IMR-90 (cell line): ENCODE measurements at regions not wholly inside any gene's neighbourhood (a gene's known extent, or its start where the extent isn't known, plus 50 kb on each side); places are given as distances from the start of the nearest gene placed in this dataset.

Source experiments
- ATAC-seq: fragments of 200-7000 bp; cut with Tn5 transposase; 2 replicates; pipeline ENCODE4 v1.9.1; 2020; ENCODE audit warnings: low read depth, mild to moderate bottlenecking, moderate library complexity
- BruUV-seq: library from RNA; stranded (reverse); fragments of 400-500 nt; replicated peaks from 2 replicates; lab custom pipeline; 2021; lab: Mats Ljungman, UMichigan
- CTCF ChIA-PET: fragments of 300-600 bp; formaldehyde crosslinking; extraction: SDS; loops from one replicate; lab custom pipeline; 2021; ENCODE audit warnings: antibody characterized with exemption; lab: Yijun Ruan, JAX
- POLR2A ChIA-PET: fragments of 300-600 bp; sonication (Branson Sonifier 250); formaldehyde crosslinking; loops from one replicate; lab custom pipeline; 2022; ENCODE audit warnings: antibody characterized with exemption; ENCODE audit not compliant: unreplicated experiment; lab: Charles Lee
- DNase-seq: peaks from one replicate; pipeline ENCODE4 v3.0.0; 2013
- H2AFZ ChIP-seq: replicated peaks from 2 replicates; pipeline ENCODE3; 2013; ENCODE audit warnings: low read length, mild to moderate bottlenecking; ENCODE audit not compliant: poor library complexity
- H2AK5ac ChIP-seq: 2 replicates; pipeline ENCODE4 v1.6.1; 2013; ENCODE audit warnings: low read depth, low read length, inconsistent platforms
- H2AK9ac ChIP-seq: replicated peaks from 2 replicates; pipeline ENCODE3; 2013; ENCODE audit warnings: mild to moderate bottlenecking, low read depth, low read length, moderate library complexity; ENCODE audit not compliant: poor library complexity
- H2BK120ac ChIP-seq: 2 replicates; pipeline ENCODE4 v1.6.1; 2013; ENCODE audit warnings: low read depth, low read length, inconsistent platforms
- H2BK15ac ChIP-seq: 3 replicates; pipeline ENCODE4 v1.6.1; 2013; ENCODE audit warnings: low read depth, low read length, inconsistent platforms
- H2BK20ac ChIP-seq: 2 replicates; pipeline ENCODE4 v1.6.1; 2013; ENCODE audit warnings: low read depth, mild to moderate bottlenecking, inconsistent platforms, low read length, moderate library complexity
- H2BK5ac ChIP-seq: 2 replicates; pipeline ENCODE4 v1.6.1; 2013; ENCODE audit warnings: mild to moderate bottlenecking, low read depth, low read length, inconsistent platforms; ENCODE audit not compliant: poor library complexity, severe bottlenecking
- H3K14ac ChIP-seq: replicated peaks from 2 replicates; pipeline ENCODE4 v1.6.1; 2013; ENCODE audit warnings: low read depth, low read length, inconsistent platforms
- H3K18ac ChIP-seq: 2 replicates; pipeline ENCODE4 v1.6.1; 2013; ENCODE audit warnings: low read depth, low read length, control low read depth
- H3K23ac ChIP-seq: 2 replicates; pipeline ENCODE4 v1.6.1; 2013; ENCODE audit warnings: low read depth, low read length, inconsistent platforms
- H3K27ac ChIP-seq: 2 replicates; pipeline ENCODE4 v1.5.1; 2013; ENCODE audit warnings: mild to moderate bottlenecking, control low read depth, low read length; ENCODE audit not compliant: insufficient read depth
- H3K27me3 ChIP-seq: 2 replicates; pipeline ENCODE4 v1.6.1; 2013; ENCODE audit warnings: low read length; ENCODE audit not compliant: control insufficient read depth, insufficient read depth
- H3K36me3 ChIP-seq: 2 replicates; pipeline ENCODE4 v1.6.1; 2013; ENCODE audit warnings: low read length, mixed read lengths; ENCODE audit not compliant: control insufficient read depth, insufficient read depth
- H3K4ac ChIP-seq: 2 replicates; pipeline ENCODE4 v1.6.1; 2013; ENCODE audit warnings: low read depth, low read length, inconsistent platforms
- H3K4me1 ChIP-seq: 2 replicates; pipeline ENCODE4 v1.6.1; 2013; ENCODE audit warnings: low read length, mixed read lengths; ENCODE audit not compliant: control insufficient read depth, insufficient read depth
- H3K4me2 ChIP-seq: 2 replicates; pipeline ENCODE4 v1.6.1; 2013; ENCODE audit warnings: low read depth, mild to moderate bottlenecking, control low read depth, low read length, moderate library complexity
- H3K4me3 ChIP-seq: 2 replicates; pipeline ENCODE4 v1.5.1; 2013; ENCODE audit warnings: low read depth, mild to moderate bottlenecking, control low read depth, low read length, moderate library complexity; ENCODE audit not compliant: insufficient read depth
- H3K56ac ChIP-seq: 2 replicates; pipeline ENCODE4 v1.6.1; 2013; ENCODE audit warnings: low read length, inconsistent platforms; ENCODE audit not compliant: insufficient read depth; ENCODE audit errors: extremely low read depth
- H3K79me1 ChIP-seq, 2 experiments: 2 replicates each; pipeline ENCODE4 v1.6.1; 2013; ENCODE audit warnings: low read length in 2 of 2, inconsistent platforms in 1 of 2, low read depth in 1 of 2
- H3K9ac ChIP-seq: 2 replicates; pipeline ENCODE4 v1.6.1; 2013; ENCODE audit warnings: low read depth, low read length, control low read depth
- H3K9me1 ChIP-seq: 2 replicates; pipeline ENCODE4 v1.6.1; 2013; ENCODE audit warnings: low read length, inconsistent platforms; ENCODE audit not compliant: insufficient read depth
- H3K9me3 ChIP-seq: 2 replicates; pipeline ENCODE4 v1.6.1; 2013; ENCODE audit warnings: low read length; ENCODE audit not compliant: control insufficient read depth, insufficient read depth
- H4K20me1 ChIP-seq: 2 replicates; pipeline ENCODE4 v1.6.1; 2013; ENCODE audit warnings: low read length, inconsistent platforms; ENCODE audit not compliant: insufficient read depth
- H4K5ac ChIP-seq: 2 replicates; pipeline ENCODE4 v1.6.1; 2013; ENCODE audit warnings: mild to moderate bottlenecking, low read depth, low read length, control low read depth
- H4K8ac ChIP-seq, 2 experiments: 2 replicates each; pipeline ENCODE4 v1.6.1; 2013; ENCODE audit warnings: low read depth in 2 of 2, low read length in 2 of 2, control low read depth in 1 of 2, inconsistent platforms in 1 of 2
- H4K91ac ChIP-seq: 2 replicates; pipeline ENCODE4 v1.6.1; 2013; ENCODE audit warnings: low read depth, low read length, inconsistent platforms; ENCODE audit not compliant: insufficient read depth
- BHLHE40 ChIP-seq: fragments of 150-350 bp; IDR thresholded peaks from 2 replicates; pipeline ENCODE4 v1.6.1; 2016; ENCODE audit warnings: mild to moderate bottlenecking, low read depth, low read length
- CHD1 ChIP-seq: IDR thresholded peaks from 2 replicates; pipeline ENCODE4 v1.6.1; 2012; ENCODE audit warnings: low read depth, low read length, improper control_type of control experiment
- MAZ ChIP-seq: IDR thresholded peaks from 2 replicates; pipeline ENCODE4 v1.6.1; 2012; ENCODE audit warnings: low read depth, mild to moderate bottlenecking, low read length, improper control_type of control experiment, moderate library complexity, borderline replicate concordance
- MXI1 ChIP-seq: IDR thresholded peaks from 2 replicates; pipeline ENCODE4 v1.6.1; 2012; ENCODE audit warnings: low read depth, mild to moderate bottlenecking, low read length, moderate library complexity, borderline replicate concordance
- POLR2A ChIP-seq: IDR thresholded peaks from 2 replicates; pipeline ENCODE4 v1.6.1; 2012; ENCODE audit warnings: mild to moderate bottlenecking, low read depth, low read length
- RAD21 ChIP-seq: IDR thresholded peaks from 2 replicates; pipeline ENCODE4 v1.6.1; 2012; ENCODE audit warnings: low read length, improper control_type of control experiment
- RCOR1 ChIP-seq: IDR thresholded peaks from 2 replicates; pipeline ENCODE4 v1.6.1; 2012; ENCODE audit warnings: mild to moderate bottlenecking, low read length, improper control_type of control experiment; ENCODE audit not compliant: insufficient replicate concordance
- RFX5 ChIP-seq: IDR thresholded peaks from 2 replicates; pipeline ENCODE4 v1.8.0; 2012; ENCODE audit warnings: low read depth, mild to moderate bottlenecking, low read length, moderate library complexity
- SMC3 ChIP-seq: fragments of 150-350 bp; IDR thresholded peaks from 2 replicates; pipeline ENCODE4 v1.6.1; 2016; ENCODE audit warnings: low read depth, mild to moderate bottlenecking, antibody characterized with exemption, low read length, moderate library complexity
- WGBS, 2 experiments: methylation state at CpG; one replicate each; pipeline versions ENCODE4 v1.1.5 to v1.1.7; 2013; ENCODE audit warnings: missing lambda C conversion rate in 2 of 2; ENCODE audit not compliant: insufficient read length in 1 of 2; ENCODE audit errors: extremely low coverage in 2 of 2; 5-methylcytosine and 5-hydroxymethylcytosine counted together
- dilution Hi-C: fragments of 300-500 bp; cut with HindIII; formaldehyde crosslinking; loops from one replicate; pipeline ENCODE4 v1.14.3; 2018; ENCODE audit warnings: low sequenced_read_pairs; ENCODE audit not compliant: unreplicated experiment
- in situ Hi-C: fragments of 300-500 bp; cut with MboI; formaldehyde crosslinking; loops from 3 replicates; pipeline ENCODE4 v1.14.3; 2019; ENCODE audit warnings: low sequenced_read_pairs, inconsistent platforms, mixed read lengths
- intact Hi-C: fragments of 100-400 bp; cut with micrococcal nuclease; formaldehyde crosslinking; loops from 2 replicates; pipeline ENCODE4 v1.10.0; 2022
- TF ChIP-seq, protein P1 (sequence below): fragments of 150-350 bp; IDR thresholded peaks from 2 replicates; pipeline ENCODE4 v1.6.1; 2016; ENCODE audit warnings: low read depth, mild to moderate bottlenecking, low read length, moderate library complexity, borderline replicate concordance

DNA sequence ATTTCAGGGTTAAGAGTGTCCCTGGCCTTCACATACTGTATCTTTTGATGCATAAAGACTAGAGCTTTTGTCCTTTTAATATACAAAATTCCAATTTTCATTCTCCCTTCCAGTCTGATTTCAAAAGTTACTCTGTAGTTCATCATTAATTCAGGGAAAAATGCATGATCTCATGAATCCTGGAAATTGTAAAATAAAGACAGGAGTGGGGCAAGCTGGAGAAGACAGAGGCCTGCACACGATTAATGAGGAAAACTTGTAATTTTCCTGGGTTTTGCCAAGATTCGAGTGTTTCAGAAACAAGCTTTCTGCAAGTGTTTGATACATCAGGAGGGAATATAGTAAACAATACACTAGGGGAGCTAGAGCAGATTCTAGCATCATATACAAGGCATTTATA lies 947.9 kb downstream of the FAT4 start:
- TF ChIP-seq SMC3, result no peak
- no peak for TF ChIP-seq RAD21
- no peak for TF ChIP-seq MAZ
- TF ChIP-seq, protein P1, sequence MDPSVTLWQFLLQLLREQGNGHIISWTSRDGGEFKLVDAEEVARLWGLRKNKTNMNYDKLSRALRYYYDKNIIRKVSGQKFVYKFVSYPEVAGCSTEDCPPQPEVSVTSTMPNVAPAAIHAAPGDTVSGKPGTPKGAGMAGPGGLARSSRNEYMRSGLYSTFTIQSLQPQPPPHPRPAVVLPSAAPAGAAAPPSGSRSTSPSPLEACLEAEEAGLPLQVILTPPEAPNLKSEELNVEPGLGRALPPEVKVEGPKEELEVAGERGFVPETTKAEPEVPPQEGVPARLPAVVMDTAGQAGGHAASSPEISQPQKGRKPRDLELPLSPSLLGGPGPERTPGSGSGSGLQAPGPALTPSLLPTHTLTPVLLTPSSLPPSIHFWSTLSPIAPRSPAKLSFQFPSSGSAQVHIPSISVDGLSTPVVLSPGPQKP, result no peak
- TF ChIP-seq RCOR1, result no peak
- no peak for TF ChIP-seq BHLHE40
- TF ChIP-seq POLR2A, result no peak
- TF ChIP-seq MXI1, result no peak
- TF ChIP-seq RFX5, result no peak
- TF ChIP-seq CHD1, result no peak
- POLR2A ChIA-PET, result no interaction called here
- H2BK15ac ChIP-seq, result no peak overlapping the region
- DNase-seq, result no peak
- no peak overlapping the region for H4K8ac ChIP-seq
- no peak overlapping the region for H2BK120ac ChIP-seq
- H2BK20ac ChIP-seq, result no peak overlapping the region
- H2AFZ ChIP-seq, result no peak overlapping the region
- no peaks in the 10 kb centered on the region for H3K9me3 ChIP-seq
- intact Hi-C loops, result no loop called here
- H4K91ac ChIP-seq, result no peak overlapping the region
- dilution Hi-C loops, result no loop called here
- H3K9me1 ChIP-seq, result no peaks in the 10 kb centered on the region
- H3K9ac ChIP-seq, result no peak overlapping the region
- H3K36me3 ChIP-seq, result no peaks in the 10 kb centered on the region
- H3K79me1 ChIP-seq, result no peaks in the 10 kb centered on the region
- WGBS, 2 experiments, result no CpG with 5 or more reads among the region's 2 CpGs
- H3K4ac ChIP-seq, result no peak overlapping the region
- H3K4me3 ChIP-seq, result no peak overlapping the region
- H3K14ac ChIP-seq, result no peak overlapping the region
- CTCF ChIA-PET, result interaction anchor here (0.6 kb wide), 2 partner anchors 337 to 796 kb away, joined by 3 read pairs; no protein-coding TSS in a partner anchor
- BruUV-seq, result no TSS peak
- no peak overlapping the region for H3K18ac ChIP-seq
- no peak overlapping the region for H2BK5ac ChIP-seq
- no peak overlapping the region for H3K56ac ChIP-seq
- H4K20me1 ChIP-seq, result no peaks in the 10 kb centered on the region
- H3K27me3 ChIP-seq, result no peaks in the 10 kb centered on the region
- no peaks in the 10 kb centered on the region for H3K4me1 ChIP-seq
- H3K27ac ChIP-seq, result no peak overlapping the region
- in situ Hi-C loops, result no loop called here
- no peak overlapping the region for H3K23ac ChIP-seq
- no peak for ATAC-seq
- no peak overlapping the region for H2AK9ac ChIP-seq
- H3K4me2 ChIP-seq, result no peak overlapping the region
- no peak overlapping the region for H4K5ac ChIP-seq
- H2AK5ac ChIP-seq, result no peak overlapping the region
